HEK293 (cell line): ENCODE measurements at regions not wholly inside any gene's neighbourhood (a gene's known extent, or its start where the extent isn't known, plus 50 kb on each side); places are given as distances from the start of the nearest gene placed in this dataset.

Source experiments
- CTCF ChIA-PET: fragments of 350-600 bp; formaldehyde crosslinking; extraction: SDS; loops from one replicate; lab custom pipeline; 2021; ENCODE audit warnings: antibody characterized with exemption; lab: Yijun Ruan, JAX
- POLR2A ChIA-PET: fragments of 300-600 bp; formaldehyde crosslinking; extraction: SDS; loops from one replicate; lab custom pipeline; 2020; ENCODE audit warnings: antibody characterized with exemption, inconsistent platforms; lab: Yijun Ruan, JAX
- H3K27ac ChIP-seq: fragments of 200-500 bp; sonication (Bioruptor generic); 2 replicates; pipeline ENCODE4 v1.5.1; 2014; ENCODE audit warnings: low read depth, low read length, control low read depth, inconsistent platforms; ENCODE audit errors: extremely low read depth
- H3K36me3 ChIP-seq, 2 experiments: fragments of 200-500 bp in 1 of 2; sonication (Bioruptor generic) in 1 of 2; 1 replicate in 1 of 2; 2 replicates in 1 of 2; pipeline ENCODE4 v1.5.1; 2014 to 2017; ENCODE audit warnings: inconsistent platforms in 2 of 2, low read length in 2 of 2; ENCODE audit not compliant: control insufficient read depth in 2 of 2, insufficient read depth in 1 of 2
- H3K4me1 ChIP-seq: fragments of 200-500 bp; sonication (Bioruptor generic); 2 replicates; pipeline ENCODE4 v1.5.1; 2014; ENCODE audit warnings: mild to moderate bottlenecking, low read length, inconsistent platforms; ENCODE audit not compliant: control insufficient read depth, insufficient read depth
- H3K4me3 ChIP-seq: 2 replicates; pipeline ENCODE4 v1.5.1; 2011; ENCODE audit warnings: low read depth, mild to moderate bottlenecking, control low read depth, low read length, moderate library complexity
- H3K9me3 ChIP-seq: fragments of 200-500 bp; sonication (Bioruptor generic); 2 replicates; pipeline ENCODE4 v1.5.1; 2014; ENCODE audit warnings: low read depth, low read length, inconsistent platforms; ENCODE audit not compliant: control insufficient read depth, insufficient read depth
- BCL11A ChIP-seq: fragments of 450-650 bp; formaldehyde crosslinking; IDR thresholded peaks from 2 replicates; pipeline ENCODE4 v1.5.1; 2016; ENCODE audit warnings: low read depth, missing biosample characterization, missing genetic modification characterization
- BCL11B ChIP-seq: fragments of 450-650 bp; formaldehyde crosslinking; IDR thresholded peaks from 2 replicates; pipeline ENCODE4 v1.5.1; 2016; ENCODE audit warnings: low read depth, missing biosample characterization, missing genetic modification characterization
- CTCF ChIP-seq: fragments of 450-650 bp; formaldehyde crosslinking; IDR thresholded peaks from 2 replicates; pipeline ENCODE4 v1.5.1; 2016; ENCODE audit warnings: missing biosample characterization, missing genetic modification characterization
- FEZF1 ChIP-seq: fragments of 450-650 bp; formaldehyde crosslinking; IDR thresholded peaks from 2 replicates; pipeline ENCODE4 v1.5.1; 2016; ENCODE audit warnings: missing biosample characterization, missing genetic modification characterization
- GLIS1 ChIP-seq: fragments of 450-650 bp; formaldehyde crosslinking; IDR thresholded peaks from 2 replicates; pipeline ENCODE4 v1.5.1; 2016; ENCODE audit warnings: missing biosample characterization, missing genetic modification characterization
- KLF17 ChIP-seq: fragments of 450-650 bp; formaldehyde crosslinking; IDR thresholded peaks from 2 replicates; pipeline ENCODE4 v1.5.1; 2016; ENCODE audit warnings: missing biosample characterization, missing genetic modification characterization
- OSR2 ChIP-seq: fragments of 450-650 bp; formaldehyde crosslinking; IDR thresholded peaks from 2 replicates; pipeline ENCODE4 v1.5.1; 2016; ENCODE audit warnings: missing biosample characterization, missing genetic modification characterization
- PATZ1 ChIP-seq: fragments of 450-650 bp; formaldehyde crosslinking; IDR thresholded peaks from 2 replicates; pipeline ENCODE4 v1.5.1; 2016; ENCODE audit warnings: missing biosample characterization, missing genetic modification characterization
- PRDM10 ChIP-seq: fragments of 450-650 bp; formaldehyde crosslinking; IDR thresholded peaks from 2 replicates; pipeline ENCODE4 v1.5.1; 2016; ENCODE audit warnings: missing biosample characterization, missing genetic modification characterization
- SETDB1 ChIP-seq: IDR thresholded peaks from one replicate; pipeline ENCODE4 v1.6.1; 2017; ENCODE audit warnings: mild to moderate bottlenecking, low read length, moderate library complexity, mixed read lengths; ENCODE audit not compliant: insufficient read length
- YY2 ChIP-seq: fragments of 450-650 bp; formaldehyde crosslinking; IDR thresholded peaks from 2 replicates; pipeline ENCODE4 v1.5.1; 2016; ENCODE audit warnings: missing biosample characterization, missing genetic modification characterization
- ZBTB26 ChIP-seq: fragments of 450-650 bp; formaldehyde crosslinking; optimal IDR thresholded peaks from 2 replicates; pipeline ENCODE3; 2016; ENCODE audit warnings: missing biosample characterization, mild to moderate bottlenecking, missing genetic modification characterization
- ZNF140 ChIP-seq: fragments of 450-650 bp; formaldehyde crosslinking; IDR thresholded peaks from 2 replicates; pipeline ENCODE4 v1.5.1; 2016; ENCODE audit warnings: missing biosample characterization, missing genetic modification characterization
- ZNF214 ChIP-seq: fragments of 450-650 bp; formaldehyde crosslinking; IDR thresholded peaks from 2 replicates; pipeline ENCODE4 v1.5.1; 2017; ENCODE audit warnings: missing biosample characterization, mild to moderate bottlenecking, missing genetic modification characterization, borderline replicate concordance
- ZNF23 ChIP-seq: fragments of 450-650 bp; formaldehyde crosslinking; IDR thresholded peaks from 2 replicates; pipeline ENCODE4 v1.5.1; 2016; ENCODE audit warnings: missing biosample characterization, missing genetic modification characterization, borderline replicate concordance
- ZNF302 ChIP-seq: fragments of 450-650 bp; formaldehyde crosslinking; IDR thresholded peaks from 2 replicates; pipeline ENCODE4 v1.5.1; 2016; ENCODE audit warnings: missing biosample characterization, missing genetic modification characterization, low read depth
- ZNF558 ChIP-seq: fragments of 450-650 bp; formaldehyde crosslinking; IDR thresholded peaks from 2 replicates; pipeline ENCODE4 v1.5.1; 2016; ENCODE audit warnings: missing biosample characterization, missing genetic modification characterization
- ZNF571 ChIP-seq: fragments of 450-650 bp; formaldehyde crosslinking; IDR thresholded peaks from 2 replicates; pipeline ENCODE4 v1.5.0; 2017; ENCODE audit warnings: missing biosample characterization, missing genetic modification characterization
- ZNF596 ChIP-seq: fragments of 450-650 bp; IDR thresholded peaks from 2 replicates; pipeline ENCODE4 v1.5.0; 2018; ENCODE audit warnings: missing biosample characterization, mild to moderate bottlenecking, missing genetic modification characterization, moderate library complexity
- ZNF621 ChIP-seq: fragments of 450-650 bp; formaldehyde crosslinking; IDR thresholded peaks from 2 replicates; pipeline ENCODE4 v1.5.1; 2017; ENCODE audit warnings: missing biosample characterization, missing genetic modification characterization
- ZNF660 ChIP-seq: fragments of 450-650 bp; IDR thresholded peaks from 2 replicates; pipeline ENCODE4 v1.5.1; 2018; ENCODE audit warnings: missing biosample characterization, mild to moderate bottlenecking, missing genetic modification characterization
- ZNF76 ChIP-seq: fragments of 450-650 bp; formaldehyde crosslinking; IDR thresholded peaks from 2 replicates; pipeline ENCODE4; 2016; ENCODE audit warnings: low read depth, missing biosample characterization, missing genetic modification characterization, borderline replicate concordance
- ZNF830 ChIP-seq: fragments of 450-650 bp; IDR thresholded peaks from 2 replicates; pipeline ENCODE4 v1.5.0; 2018; ENCODE audit warnings: missing biosample characterization, missing genetic modification characterization, low read depth, mild to moderate bottlenecking, moderate library complexity
- ZSCAN5A ChIP-seq: fragments of 450-650 bp; formaldehyde crosslinking; IDR thresholded peaks from 2 replicates; pipeline ENCODE4 v1.5.1; 2016; ENCODE audit warnings: missing biosample characterization, missing genetic modification characterization
- ZXDB ChIP-seq: fragments of 450-650 bp; formaldehyde crosslinking; IDR thresholded peaks from 2 replicates; pipeline ENCODE4 v1.5.1; 2016; ENCODE audit warnings: missing biosample characterization, missing genetic modification characterization

GRCh38 chr6:74902089-74902488, 303.8 kb downstream of the COL12A1 start:
- TF ChIP-seq ZNF558 (no peak), OSR2 (tag by site-specific recombination) (no peak), BCL11A (tag by site-specific recombination) (no peak), SETDB1 (no peak), ZNF140 (tag by site-specific recombination) (no peak), CTCF (tag by site-specific recombination) (no peak), ZNF596 (no peak), PATZ1 (tag by site-specific recombination) (no peak), KLF17 (tag by site-specific recombination) (no peak), ZNF571 (tag by site-specific recombination) (no peak)
- CTCF ChIA-PET: interaction anchor here (0.7 to 1.7 kb wide), 4 partner anchors 36 to 308 kb away, joined by 3 to 7 read pairs (median 4); no protein-coding TSS in a partner anchor
- Histone ChIP-seq H3K4me1 (no peaks in the 10 kb centered on the region), H3K36me3 (no peaks in the 10 kb centered on the region), H3K27ac (no peak overlapping the region), H3K4me3 (no peak overlapping the region), H3K9me3 (no peaks in the 10 kb centered on the region)
- POLR2A ChIA-PET: no interaction called here

GRCh38 chr6:74901576-74901975, 304.3 kb downstream of the COL12A1 start:
- H3K36me3 ChIP-seq: no peaks in the 10 kb centered on the region
- no peaks in the 10 kb centered on the region for H3K4me1 ChIP-seq
- ChIA-PET POLR2A (no interaction called here), CTCF (interaction anchor here (1.0 to 1.7 kb wide), 4 partner anchors 303 to 329 kb away, joined by 3 to 8 read pairs (median 6); no protein-coding TSS in a partner anchor)
- no peak overlapping the region for H3K4me3 ChIP-seq
- no peak overlapping the region for H3K27ac ChIP-seq
- H3K9me3 ChIP-seq: no peaks in the 10 kb centered on the region
- TF ChIP-seq BCL11B: no peak
- TF ChIP-seq ZNF621: no peak
- no peak for TF ChIP-seq ZNF23 (tag by site-specific recombination)
- TF ChIP-seq ZBTB26 (tag by site-specific recombination): no peak
- no peak for TF ChIP-seq ZNF660
- no peak for TF ChIP-seq GLIS1 (tag by site-specific recombination)
- TF ChIP-seq ZNF76 (tag by site-specific recombination): no peak
- TF ChIP-seq ZNF302 (tag by site-specific recombination): no peak
- no peak for TF ChIP-seq YY2
- no peak for TF ChIP-seq ZXDB (tag by site-specific recombination)
- no peak for TF ChIP-seq ZNF214 (tag by site-specific recombination)
- no peak for TF ChIP-seq PRDM10 (tag by site-specific recombination)
- no peak for TF ChIP-seq FEZF1 (tag by site-specific recombination)
- no peak for TF ChIP-seq ZNF830 (tag by site-specific recombination)
- no peak for TF ChIP-seq ZSCAN5A (tag by site-specific recombination)
